CD4-positive, CD25-positive, alpha-beta regulatory T cell (primary cell): ENCODE measurements at regions not wholly inside any gene's neighbourhood (a gene's known extent, or its start where the extent isn't known, plus 50 kb on each side); places are given as distances from the start of the nearest gene placed in this dataset.
"Not testable (repeated sequence)": the region's sequence is repeated elsewhere in the genome, so short reads cannot be mapped to it uniquely, and the experiment has no call there.

Experiments used
- ATAC-seq, 2 donors: fragments of 150-1000 bp; cut with Tn5 transposase; one replicate each; pipeline ENCODE4 v1.10.0; 2021; ENCODE audit warnings: low read depth in 2 of 2, moderate number of reproducible peaks in 2 of 2, moderate library complexity in 1 of 2
- DNase-seq, 3 donors: peaks; one replicate each; pipeline versions ENCODE4 v3.0.0 to v3.0.0-alpha.2; 2012 to 2022; ENCODE audit warnings: mixed read lengths in 1 of 3
- H3K27ac ChIP-seq: one replicate; pipeline ENCODE4 v1.7.0; 2013; ENCODE audit warnings: mild to moderate bottlenecking, low read length; ENCODE audit not compliant: insufficient read depth, poor library complexity, severe bottlenecking
- H3K27me3 ChIP-seq: one replicate; pipeline ENCODE4 v1.7.0; 2013; ENCODE audit warnings: low read length; ENCODE audit not compliant: control insufficient read depth, insufficient read depth
- H3K36me3 ChIP-seq: one replicate; pipeline ENCODE4 v1.7.0; 2013; ENCODE audit warnings: mild to moderate bottlenecking, low read length, moderate library complexity; ENCODE audit not compliant: control insufficient read depth, insufficient read depth
- H3K4me1 ChIP-seq: 2 replicates; pipeline ENCODE4 v1.7.0; 2013; ENCODE audit warnings: mild to moderate bottlenecking, low read length; ENCODE audit not compliant: insufficient read depth, control insufficient read depth, poor library complexity, severe bottlenecking
- H3K4me3 ChIP-seq: one replicate; pipeline ENCODE4 v1.7.0; 2013; ENCODE audit warnings: low read depth, mild to moderate bottlenecking, low read length, moderate library complexity
- H3K9me3 ChIP-seq, 2 experiments: 1 replicate in 1 of 2; 2 replicates in 1 of 2; pipeline ENCODE4 v1.7.0; 2013; ENCODE audit warnings: low read length in 2 of 2, mild to moderate bottlenecking in 1 of 2, moderate library complexity in 1 of 2; ENCODE audit not compliant: control insufficient read depth in 2 of 2
- H3K27ac Mint-ChIP-seq, 3 donors: one replicate each; pipeline ENCODE4 v1.8.0; 2020 to 2022; ENCODE audit warnings: mild to moderate bottlenecking in 3 of 3, mixed read lengths in 3 of 3, moderate library complexity in 2 of 3
- H3K27me3 Mint-ChIP-seq: one replicate; pipeline ENCODE4 v1.8.0; 2022; ENCODE audit warnings: mild to moderate bottlenecking, mixed read lengths
- H3K36me3 Mint-ChIP-seq: one replicate; pipeline ENCODE4 v1.8.0; 2020; ENCODE audit warnings: mixed read lengths
- H3K4me1 Mint-ChIP-seq, 4 donors: one replicate each; pipeline ENCODE4 v1.8.0; 2020 to 2022; ENCODE audit warnings: mixed read lengths in 4 of 4, mild to moderate bottlenecking in 1 of 4
- H3K4me3 Mint-ChIP-seq, 4 donors: one replicate each; pipeline ENCODE4 v1.8.0; 2020 to 2022; ENCODE audit warnings: mild to moderate bottlenecking in 4 of 4, mixed read lengths in 4 of 4, moderate library complexity in 3 of 4
- H3K9me3 Mint-ChIP-seq, 7 donors: one replicate each; pipeline ENCODE4 v1.8.0; 2020 to 2022; ENCODE audit warnings: mixed read lengths in 7 of 7, mild to moderate bottlenecking in 3 of 7, moderate library complexity in 2 of 7

DNA sequence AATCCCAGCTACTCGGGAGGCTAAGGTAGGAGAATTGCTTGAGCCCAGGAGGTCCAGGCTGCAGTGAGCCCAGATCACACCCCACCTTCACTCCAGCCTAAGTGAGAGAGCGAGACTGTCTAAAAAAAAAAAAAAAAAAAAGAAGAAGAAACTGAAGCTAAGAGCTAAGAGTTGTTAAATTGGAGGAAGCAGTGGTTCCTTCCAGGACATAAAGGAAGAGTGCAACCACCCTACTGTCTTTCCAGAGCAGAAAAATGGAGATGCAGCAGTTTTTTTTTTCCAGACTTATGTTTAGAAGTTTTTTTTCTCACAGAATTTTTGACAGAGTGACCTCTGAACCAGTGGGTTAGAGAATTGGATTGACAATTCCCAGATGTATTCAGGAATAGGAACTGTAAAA is 88.7 kb downstream of the HLX start:
- DNase-seq (no peak), ATAC-seq (no peak)
- H3K36me3 Mint-ChIP-seq = no peaks in the 10 kb centered on the region
- Histone ChIP-seq H3K27me3 (no peaks in the 10 kb centered on the region), H3K36me3 (no peaks in the 10 kb centered on the region), H3K4me3 (no peak overlapping the region), H3K4me1 (no peaks in the 10 kb centered on the region), H3K27ac (no peak overlapping the region), H3K9me3 (peaks cover 0 to 2% of the 10 kb centered on the region in 2 experiments)
- H3K27ac Mint-ChIP-seq = no peak overlapping the region
- no peaks in the 10 kb centered on the region for H3K27me3 Mint-ChIP-seq
- no peaks in the 10 kb centered on the region for H3K4me1 Mint-ChIP-seq
- H3K4me3 Mint-ChIP-seq = no peak overlapping the region
- peaks cover 0 to 10% (median 7%) of the 10 kb centered on the region in 7 donors for H3K9me3 Mint-ChIP-seq

GRCh38 chr1:220969281-220969680 is 90.0 kb downstream of the HLX start:
- H3K9me3 ChIP-seq, H3K9me3 Mint-ChIP-seq, H3K27ac ChIP-seq, H3K36me3 ChIP-seq, H3K27ac Mint-ChIP-seq, H3K27me3 Mint-ChIP-seq, H3K4me1 Mint-ChIP-seq, H3K4me3 Mint-ChIP-seq, H3K4me1 ChIP-seq, H3K36me3 Mint-ChIP-seq, H3K27me3 ChIP-seq, H3K4me3 ChIP-seq, DNase-seq, ATAC-seq: not testable (repeated sequence)

- Histone ChIP-seq H3K27ac (no peak overlapping the region), H3K27me3 (no peaks in the 10 kb centered on the region), H3K9me3 (no peaks in the 10 kb centered on the region), H3K4me3 (no peak overlapping the region), H3K36me3 (no peaks in the 10 kb centered on the region), H3K4me1 (no peaks in the 10 kb centered on the region)
- H3K27ac Mint-ChIP-seq = no peak overlapping the region
- H3K27me3 Mint-ChIP-seq = no peaks in the 10 kb centered on the region
- H3K9me3 Mint-ChIP-seq = peaks cover 0 to 7% (median 2%) of the 10 kb centered on the region in 7 donors
- H3K36me3 Mint-ChIP-seq = no peaks in the 10 kb centered on the region
- DNase-seq (no peak), ATAC-seq (no peak)
- no peak overlapping the region for H3K4me3 Mint-ChIP-seq
- H3K4me1 Mint-ChIP-seq = peaks cover 0 to 5% (median 0%) of the 10 kb centered on the region in 4 donors
Measured at GRCh38 chr1:220970311-220970710, 91.1 kb downstream of the HLX start.

DNA sequence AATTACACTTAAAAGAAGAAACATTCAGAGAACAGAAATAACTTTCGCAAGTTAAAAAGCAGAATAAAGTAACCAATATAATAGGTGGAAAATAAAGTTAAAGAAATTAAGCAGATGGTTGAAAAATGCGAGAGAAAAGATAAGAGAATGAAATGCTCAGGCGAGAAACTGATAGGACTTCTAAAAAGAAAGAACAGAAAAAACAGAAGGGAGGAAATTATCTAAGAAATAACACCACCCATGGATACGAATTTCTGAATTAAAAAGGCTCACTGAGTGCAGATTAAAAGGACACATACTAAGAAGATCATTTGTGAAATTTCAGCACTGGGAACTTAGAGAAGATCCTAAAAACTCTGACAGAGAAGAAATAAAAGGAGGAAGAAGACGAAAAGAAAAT is 92.0 kb downstream of the HLX start:
- no peak for DNase-seq
- no peak for ATAC-seq
- H3K4me3 Mint-ChIP-seq = no peak overlapping the region

DNA sequence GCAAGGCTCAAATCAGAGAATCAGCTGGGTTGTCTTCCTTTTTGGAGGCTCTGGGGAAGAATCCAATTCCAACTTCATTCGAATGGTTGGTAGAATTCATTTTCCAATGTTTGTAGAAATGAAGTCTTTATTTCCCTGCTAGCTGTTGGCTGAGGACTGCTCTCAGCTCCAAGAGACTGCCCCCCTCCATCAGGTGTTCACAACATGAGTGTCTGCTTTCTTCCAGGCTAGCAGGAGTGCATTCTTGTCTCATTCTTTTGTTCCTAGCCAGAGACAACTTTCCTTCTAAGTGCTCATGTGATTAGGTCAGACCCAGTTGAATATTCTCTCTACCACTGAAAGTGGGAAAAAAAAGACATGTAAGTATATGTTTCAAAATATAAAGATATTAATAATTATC is 95.2 kb downstream of the HLX start:
- Mint-ChIP-seq H3K9me3 (peaks cover 0 to 5% (median 2%) of the 10 kb centered on the region in 7 donors), H3K36me3 (no peaks in the 10 kb centered on the region), H3K4me1 (peaks cover 0 to 5% (median 0%) of the 10 kb centered on the region in 4 donors), H3K4me3 (no peak overlapping the region), H3K27ac (no peak overlapping the region), H3K27me3 (no peaks in the 10 kb centered on the region)
- Histone ChIP-seq H3K27ac (no peak overlapping the region), H3K9me3 (no peaks in the 10 kb centered on the region), H3K4me3 (no peak overlapping the region), H3K36me3 (no peaks in the 10 kb centered on the region), H3K27me3 (no peaks in the 10 kb centered on the region), H3K4me1 (no peaks in the 10 kb centered on the region)
- DNase-seq (no peak), ATAC-seq (no peak)

More for the DNA sequence above, 92.0 kb downstream of the HLX start:
- Mint-ChIP-seq H3K4me1 (peaks cover 0 to 5% (median 0%) of the 10 kb centered on the region in 4 donors), H3K27ac (no peak overlapping the region), H3K27me3 (no peaks in the 10 kb centered on the region), H3K9me3 (peaks cover 0 to 7% (median 2%) of the 10 kb centered on the region in 7 donors), H3K36me3 (no peaks in the 10 kb centered on the region)
- Histone ChIP-seq H3K36me3 (no peaks in the 10 kb centered on the region), H3K4me1 (no peaks in the 10 kb centered on the region), H3K4me3 (no peak overlapping the region), H3K9me3 (no peaks in the 10 kb centered on the region), H3K27ac (no peak overlapping the region), H3K27me3 (no peaks in the 10 kb centered on the region)

DNA sequence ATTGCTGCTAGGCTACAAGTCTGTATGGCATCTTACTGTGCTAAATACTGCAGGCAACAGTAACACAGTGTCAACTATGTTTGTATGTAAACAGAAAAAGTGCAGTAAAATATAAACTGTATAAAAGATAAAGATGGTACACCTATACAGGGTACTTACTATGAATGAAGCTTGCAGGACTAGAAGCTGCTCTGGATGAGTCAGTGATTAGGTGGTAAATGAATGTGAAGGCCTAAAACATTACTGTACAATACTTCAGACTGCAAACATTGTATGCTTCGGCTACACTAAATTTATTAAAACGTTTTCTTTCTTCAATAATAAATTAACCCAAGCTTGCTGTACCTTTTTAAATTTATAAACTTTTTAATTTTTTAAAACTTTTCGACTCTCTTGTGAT is 97.1 kb downstream of the HLX start:
- H3K4me3 Mint-ChIP-seq = no peak overlapping the region
- Histone ChIP-seq H3K27ac (no peak overlapping the region), H3K4me3 (no peak overlapping the region), H3K9me3 (no peaks in the 10 kb centered on the region), H3K4me1 (no peaks in the 10 kb centered on the region), H3K27me3 (no peaks in the 10 kb centered on the region), H3K36me3 (no peaks in the 10 kb centered on the region)
- H3K9me3 Mint-ChIP-seq = peaks cover 0 to 5% (median 0%) of the 10 kb centered on the region in 7 donors
- H3K4me1 Mint-ChIP-seq = peaks cover 0 to 5% (median 0%) of the 10 kb centered on the region in 4 donors
- DNase-seq = no peak
- no peaks in the 10 kb centered on the region for H3K27me3 Mint-ChIP-seq
- no peaks in the 10 kb centered on the region for H3K36me3 Mint-ChIP-seq
- ATAC-seq = no peak
- H3K27ac Mint-ChIP-seq = no peak overlapping the region

DNA sequence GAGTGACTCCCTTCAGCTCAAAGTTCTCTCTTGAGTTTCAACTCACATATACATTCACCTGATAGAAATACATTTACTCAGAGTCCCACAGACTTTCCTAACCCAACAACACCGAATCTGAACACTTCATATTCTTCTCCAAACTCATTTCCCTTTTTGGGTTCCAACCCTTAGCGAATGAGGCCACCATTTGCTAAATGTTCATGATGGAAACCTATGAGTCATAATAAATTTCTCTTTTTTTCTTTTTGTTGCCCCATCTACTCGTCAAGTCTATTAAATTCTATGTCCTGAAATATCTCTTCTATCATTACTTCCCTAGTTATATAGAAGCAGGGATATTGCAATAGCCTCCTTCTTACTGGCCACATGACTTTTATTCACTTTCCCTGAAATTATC is 100.1 kb downstream of the HLX start:
- no peak for ATAC-seq
- no peaks in the 10 kb centered on the region for H3K9me3 ChIP-seq
- no peak overlapping the region for H3K27ac ChIP-seq
- H3K9me3 Mint-ChIP-seq = peaks cover 0 to 6% (median 0%) of the 10 kb centered on the region in 7 donors
- H3K36me3 ChIP-seq = no peaks in the 10 kb centered on the region
- H3K4me3 Mint-ChIP-seq = no peak overlapping the region
- no peaks in the 10 kb centered on the region for H3K4me1 Mint-ChIP-seq
- no peaks in the 10 kb centered on the region for H3K27me3 Mint-ChIP-seq
- H3K27me3 ChIP-seq = no peaks in the 10 kb centered on the region
- DNase-seq = no peak
- no peaks in the 10 kb centered on the region for H3K4me1 ChIP-seq
- H3K36me3 Mint-ChIP-seq = no peaks in the 10 kb centered on the region
- no peak overlapping the region for H3K27ac Mint-ChIP-seq
- H3K4me3 ChIP-seq = no peak overlapping the region

- no peak overlapping the region for H3K4me3 Mint-ChIP-seq
- no peaks in the 10 kb centered on the region for H3K27me3 Mint-ChIP-seq
- Histone ChIP-seq H3K4me3 (no peak overlapping the region), H3K36me3 (no peaks in the 10 kb centered on the region), H3K9me3 (no peaks in the 10 kb centered on the region), H3K27ac (no peak overlapping the region), H3K4me1 (no peaks in the 10 kb centered on the region), H3K27me3 (no peaks in the 10 kb centered on the region)
- ATAC-seq = no peak
- no peak for DNase-seq
- no peaks in the 10 kb centered on the region for H3K36me3 Mint-ChIP-seq
- H3K27ac Mint-ChIP-seq = no peak overlapping the region
- no peaks in the 10 kb centered on the region for H3K4me1 Mint-ChIP-seq
- peaks cover 0 to 4% (median 0%) of the 10 kb centered on the region in 7 donors for H3K9me3 Mint-ChIP-seq
Measured at GRCh38 chr1:220982686-220983085, 103.4 kb downstream of the HLX start.
